Endodermal cell (in vitro differentiated cells): ENCODE measurements at regions not wholly inside any gene's neighbourhood (a gene's known extent, or its start where the extent isn't known, plus 50 kb on each side); places are given as distances from the start of the nearest gene placed in this dataset.

Experiments used
- DNase-seq: peaks from one replicate; pipeline ENCODE4 v3.0.0-alpha.2; 2017
- H3K27ac ChIP-seq: 2 replicates; pipeline ENCODE4 v1.5.1; 2013; ENCODE audit warnings: mild to moderate bottlenecking, low read depth, low read length, moderate library complexity
- H3K27me3 ChIP-seq: 2 replicates; pipeline ENCODE4 v1.6.1; 2013; ENCODE audit warnings: mild to moderate bottlenecking, low read length, moderate library complexity; ENCODE audit not compliant: insufficient read depth, control insufficient read depth, poor library complexity, severe bottlenecking
- H3K36me3 ChIP-seq: 2 replicates; pipeline ENCODE4 v1.7.0; 2013; ENCODE audit warnings: mild to moderate bottlenecking, low read length, moderate library complexity; ENCODE audit not compliant: control insufficient read depth, insufficient read depth
- H3K4me1 ChIP-seq: one replicate; pipeline ENCODE4 v1.7.0; 2013; ENCODE audit warnings: low read length; ENCODE audit not compliant: control insufficient read depth, insufficient read depth
- H3K4me3 ChIP-seq: 2 replicates; pipeline ENCODE4 v1.5.1; 2013; ENCODE audit warnings: mild to moderate bottlenecking, low read length, moderate library complexity
- H3K9ac ChIP-seq: 2 replicates; pipeline ENCODE4 v1.6.1; 2013; ENCODE audit warnings: mild to moderate bottlenecking, low read length, moderate library complexity; ENCODE audit not compliant: poor library complexity, severe bottlenecking; ENCODE audit errors: extremely low read depth
- H3K9me3 ChIP-seq: 2 replicates; pipeline ENCODE4 v1.6.1; 2013; ENCODE audit warnings: mild to moderate bottlenecking, low read length, moderate library complexity; ENCODE audit not compliant: control insufficient read depth
- H3K27ac Mint-ChIP-seq: 2 replicates; pipeline ENCODE4 v1.8.0; 2020; ENCODE audit warnings: mixed read lengths
- H3K27me3 Mint-ChIP-seq: 2 replicates; pipeline ENCODE4 v1.8.0; 2021; ENCODE audit warnings: mild to moderate bottlenecking, mixed read lengths; ENCODE audit not compliant: insufficient read depth
- H3K36me3 Mint-ChIP-seq: 2 replicates; pipeline ENCODE4 v1.8.0; 2020; ENCODE audit warnings: low read depth, mixed read lengths
- H3K4me1 Mint-ChIP-seq: 2 replicates; pipeline ENCODE4 v1.8.0; 2020; ENCODE audit warnings: mixed read lengths
- H3K4me3 Mint-ChIP-seq: 2 replicates; pipeline ENCODE4 v1.8.0; 2020; ENCODE audit warnings: mild to moderate bottlenecking, moderate library complexity, mixed read lengths
- H3K9me3 Mint-ChIP-seq: 2 replicates; pipeline ENCODE4 v1.8.0; 2020; ENCODE audit warnings: mild to moderate bottlenecking, mixed read lengths
- WGBS, 2 experiments: methylation state at CpG; one replicate each; pipeline versions ENCODE4 v1.1.5 to v1.1.7; 2013; ENCODE audit warnings: missing lambda C conversion rate in 2 of 2, mixed read lengths in 1 of 2; ENCODE audit not compliant: insufficient coverage in 1 of 2, insufficient read length in 1 of 2; 5-methylcytosine and 5-hydroxymethylcytosine counted together
- TF ChIP-seq, protein P1 (sequence below): fragments of 200-600 bp; sonication (generic); conservative IDR thresholded peaks from 2 replicates; pipeline ENCODE4 v1.5.0; 2021; ENCODE audit warnings: antibody characterized with exemption, mild to moderate bottlenecking

GRCh38 chr9:74064702-74065101 is 432.4 kb upstream of the RORB start:
- H3K4me3 Mint-ChIP-seq = no peak overlapping the region
- Histone ChIP-seq H3K27ac (no peak overlapping the region), H3K9ac (no peak overlapping the region), H3K36me3 (no peaks in the 10 kb centered on the region), H3K4me3 (no peak overlapping the region), H3K4me1 (no peaks in the 10 kb centered on the region), H3K9me3 (no peaks in the 10 kb centered on the region), H3K27me3 (no peaks in the 10 kb centered on the region)
- no peak overlapping the region for H3K27ac Mint-ChIP-seq
- peaks cover 9% of the 10 kb centered on the region for H3K9me3 Mint-ChIP-seq
- H3K27me3 Mint-ChIP-seq = peaks cover 2% of the 10 kb centered on the region
- no peaks in the 10 kb centered on the region for H3K36me3 Mint-ChIP-seq
- peaks cover 4% of the 10 kb centered on the region for H3K4me1 Mint-ChIP-seq
- DNase-seq = no peak
- TF ChIP-seq, protein P1, sequence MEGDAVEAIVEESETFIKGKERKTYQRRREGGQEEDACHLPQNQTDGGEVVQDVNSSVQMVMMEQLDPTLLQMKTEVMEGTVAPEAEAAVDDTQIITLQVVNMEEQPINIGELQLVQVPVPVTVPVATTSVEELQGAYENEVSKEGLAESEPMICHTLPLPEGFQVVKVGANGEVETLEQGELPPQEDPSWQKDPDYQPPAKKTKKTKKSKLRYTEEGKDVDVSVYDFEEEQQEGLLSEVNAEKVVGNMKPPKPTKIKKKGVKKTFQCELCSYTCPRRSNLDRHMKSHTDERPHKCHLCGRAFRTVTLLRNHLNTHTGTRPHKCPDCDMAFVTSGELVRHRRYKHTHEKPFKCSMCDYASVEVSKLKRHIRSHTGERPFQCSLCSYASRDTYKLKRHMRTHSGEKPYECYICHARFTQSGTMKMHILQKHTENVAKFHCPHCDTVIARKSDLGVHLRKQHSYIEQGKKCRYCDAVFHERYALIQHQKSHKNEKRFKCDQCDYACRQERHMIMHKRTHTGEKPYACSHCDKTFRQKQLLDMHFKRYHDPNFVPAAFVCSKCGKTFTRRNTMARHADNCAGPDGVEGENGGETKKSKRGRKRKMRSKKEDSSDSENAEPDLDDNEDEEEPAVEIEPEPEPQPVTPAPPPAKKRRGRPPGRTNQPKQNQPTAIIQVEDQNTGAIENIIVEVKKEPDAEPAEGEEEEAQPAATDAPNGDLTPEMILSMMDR = no peak
- WGBS, 2 experiments = no CpG with 5 or more reads among the region's 2 CpGs

- no peak overlapping the region for H3K27ac ChIP-seq
- no peaks in the 10 kb centered on the region for H3K9me3 ChIP-seq
- H3K4me1 Mint-ChIP-seq = peaks cover 4% of the 10 kb centered on the region
- no peaks in the 10 kb centered on the region for H3K27me3 ChIP-seq
- DNase-seq = no peak
- H3K4me1 ChIP-seq = no peaks in the 10 kb centered on the region
- 94 to 100% methylated on average over 1 to 2 of the region's 2 CpGs for WGBS, 2 experiments
- no peak overlapping the region for H3K4me3 Mint-ChIP-seq
- peaks cover 11% of the 10 kb centered on the region for H3K9me3 Mint-ChIP-seq
- H3K27me3 Mint-ChIP-seq = peaks cover 2% of the 10 kb centered on the region
- no peak overlapping the region for H3K9ac ChIP-seq
- H3K4me3 ChIP-seq = no peak overlapping the region
- H3K36me3 Mint-ChIP-seq = no peaks in the 10 kb centered on the region
- no peaks in the 10 kb centered on the region for H3K36me3 ChIP-seq
- no peak overlapping the region for H3K27ac Mint-ChIP-seq
- TF ChIP-seq, protein P1 = no peak
These were observed 431.0 kb upstream of the RORB start for GRCh38 chr9:74066128-74066527.

DNA sequence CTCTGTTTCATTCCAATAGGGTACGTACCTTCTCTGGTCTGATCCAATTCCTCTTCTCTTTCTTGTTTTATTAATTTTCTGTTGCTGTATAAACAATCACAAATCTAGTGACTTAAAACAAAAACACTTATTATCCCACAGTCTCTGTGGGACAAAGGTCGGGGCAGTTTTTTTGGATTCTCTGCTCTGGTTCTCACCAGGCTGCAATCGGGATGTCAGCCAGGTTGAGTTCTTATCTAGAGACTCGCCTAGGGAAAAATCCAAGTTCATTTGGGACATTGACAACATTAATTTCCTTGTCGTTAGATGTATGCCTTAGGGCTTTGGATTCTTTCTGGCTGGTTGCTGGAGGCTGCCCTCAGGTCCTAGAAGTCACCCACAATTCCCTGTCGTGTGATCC is 430.5 kb upstream of the RORB start:
- Histone ChIP-seq H3K36me3 (no peaks in the 10 kb centered on the region), H3K4me1 (no peaks in the 10 kb centered on the region), H3K9ac (no peak overlapping the region), H3K4me3 (no peak overlapping the region), H3K27ac (no peak overlapping the region), H3K27me3 (no peaks in the 10 kb centered on the region), H3K9me3 (no peaks in the 10 kb centered on the region)
- 93 to 96% methylated on average over 6 of the region's 6 CpGs for WGBS, 2 experiments
- H3K4me3 Mint-ChIP-seq = no peak overlapping the region
- peaks cover 2% of the 10 kb centered on the region for H3K27me3 Mint-ChIP-seq
- H3K9me3 Mint-ChIP-seq = peaks cover 14% of the 10 kb centered on the region
- H3K36me3 Mint-ChIP-seq = no peaks in the 10 kb centered on the region
- TF ChIP-seq, protein P1 = no peak
- no peak for DNase-seq
- peaks cover 4% of the 10 kb centered on the region for H3K4me1 Mint-ChIP-seq
- H3K27ac Mint-ChIP-seq = no peak overlapping the region
